ENCODE measurements at regions not wholly inside any gene's neighbourhood (a gene's known extent, or its start where the extent isn't known, plus 50 kb on each side); places are given as distances from the start of the nearest gene placed in this dataset.
A peak's percentile ranks its signal among the peaks of the same experiment; 100 is the strongest.
"Not testable (repeated sequence)": the region's sequence is repeated elsewhere in the genome, so short reads cannot be mapped to it uniquely, and the experiment has no call there.

- no peak for DNase-seq (ENCODE audit: low spot score)
Observed at GRCh38 chr14:26304056-26304455, 293.8 kb downstream of the NOVA1 start.

- DNase-seq (ENCODE audit: low spot score): no peak
Observed at GRCh38 chr14:26293909-26294308, 303.9 kb downstream of the NOVA1 start.

- no peak for DNase-seq (ENCODE audit: low spot score)
Observed at GRCh38 chr14:26289891-26290486, 307.8 kb downstream of the NOVA1 start.

GRCh38 chr14:26286913-26287205 lies 311.0 kb downstream of the NOVA1 start:
- no peak for DNase-seq (ENCODE audit: low spot score)

GRCh38 chr14:26286081-26286912 lies 311.5 kb downstream of the NOVA1 start:
- no peak for DNase-seq (ENCODE audit: low spot score)

GRCh38 chr14:26282578-26282977 lies 315.3 kb downstream of the NOVA1 start:
- no peak for DNase-seq (ENCODE audit: low spot score)

GRCh38 chr14:26282011-26282410 lies 315.8 kb downstream of the NOVA1 start:
- DNase-seq (ENCODE audit: low spot score): not testable (repeated sequence)

- no peak for DNase-seq (ENCODE audit: low spot score)
Observed at GRCh38 chr14:26281280-26281998, 316.4 kb downstream of the NOVA1 start.

- no peak for DNase-seq (ENCODE audit: low spot score)
Observed at GRCh38 chr14:26276757-26277156, 321.1 kb downstream of the NOVA1 start.

GRCh38 chr14:26265170-26265685 lies 332.6 kb downstream of the NOVA1 start:
- DNase-seq (ENCODE audit: low spot score): no peak

GRCh38 chr14:26261368-26262122 lies 336.3 kb downstream of the NOVA1 start:
- no peak for DNase-seq (ENCODE audit: low spot score)

- no peak for DNase-seq (ENCODE audit: low spot score)
Observed at GRCh38 chr14:26255213-26255612, 342.6 kb downstream of the NOVA1 start.

GRCh38 chr14:26252176-26252575 lies 345.7 kb downstream of the NOVA1 start:
- no peak for DNase-seq (ENCODE audit: low spot score)

GRCh38 chr14:26233118-26233517 lies 364.7 kb downstream of the NOVA1 start:
- DNase-seq (ENCODE audit: low spot score): no peak

GRCh38 chr14:26218861-26219260 lies 379.0 kb downstream of the NOVA1 start:
- DNase-seq (ENCODE audit: low spot score): no peak

GRCh38 chr14:26217778-26218177 lies 380.1 kb downstream of the NOVA1 start:
- DNase-seq (ENCODE audit: low spot score): no peak

- no peak for DNase-seq (ENCODE audit: low spot score)
Observed at GRCh38 chr14:26216786-26217185, 381.0 kb downstream of the NOVA1 start.

GRCh38 chr14:26213846-26214575 lies 383.8 kb downstream of the NOVA1 start:
- DNase-seq (ENCODE audit: low spot score): no peak

GRCh38 chr14:26209699-26210098 lies 388.1 kb downstream of the NOVA1 start:
- no peak for DNase-seq (ENCODE audit: low spot score)

GRCh38 chr14:26206640-26207039 lies 391.2 kb downstream of the NOVA1 start:
- no peak for DNase-seq (ENCODE audit: low spot score)

GRCh38 chr14:26204728-26205479 lies 392.9 kb downstream of the NOVA1 start:
- DNase-seq (ENCODE audit: low spot score): peak; percentile 67
